Testis (tissue), 2 donors: ENCODE measurements at regions not wholly inside any gene's neighbourhood (a gene's known extent, or its start where the extent isn't known, plus 50 kb on each side); places are given as distances from the start of the nearest gene placed in this dataset.

Experiments
- DNase-seq: peaks from one replicate; pipeline ENCODE4 v3.0.0-alpha.2; 2019
- H3K27ac ChIP-seq, 2 donors: fragments of 200-600 bp; sonication (generic); one replicate each; pipeline ENCODE4 v1.5.1; 2019
- H3K27me3 ChIP-seq: fragments of 200-600 bp; sonication (generic); one replicate; pipeline ENCODE4 v1.5.1; 2019
- H3K36me3 ChIP-seq: fragments of 200-600 bp; sonication (generic); one replicate; pipeline ENCODE4 v1.5.1; 2017; ENCODE audit warnings: low read depth; ENCODE audit errors: missing control alignments
- H3K4me1 ChIP-seq: fragments of 200-600 bp; sonication (generic); one replicate; pipeline ENCODE4 v1.5.1; 2019
- H3K4me3 ChIP-seq, 2 donors: fragments of 200-600 bp; sonication (generic); one replicate each; pipeline ENCODE4 v1.5.1; 2017 to 2019
- H3K9me3 ChIP-seq: fragments of 200-600 bp; sonication (generic); one replicate; pipeline ENCODE4 v1.5.1; 2017
- CTCF ChIP-seq, 3 experiments: fragments of 450-650 bp in 2 of 3; fragments of 200-600 bp in 1 of 3; sonication (generic) in 1 of 3; IDR thresholded peaks; one replicate each; pipeline ENCODE4 v1.5.1; 2016 to 2019; ENCODE audit warnings: antibody characterized with exemption in 3 of 3, mild to moderate bottlenecking in 2 of 3, moderate library complexity in 1 of 3
- POLR2A ChIP-seq: fragments of 450-650 bp; IDR thresholded peaks from one replicate; pipeline ENCODE4 v1.6.1; 2017; ENCODE audit warnings: antibody characterized with exemption, mild to moderate bottlenecking, moderate library complexity
- WGBS, 2 donors: methylation state at CpG; one replicate each; pipeline ENCODE4 v1.1.5; 2018; 5-methylcytosine and 5-hydroxymethylcytosine counted together
- intact Hi-C: fragments of 100-400 bp; cut with DNase I; formaldehyde crosslinking; loops from one replicate; pipeline ENCODE4 v1.15.1; 2023; ENCODE audit warnings: low total_unique reads

- Histone ChIP-seq H3K9me3 (no peaks in the 10 kb centered on the region), H3K27me3 (no peaks in the 10 kb centered on the region), H3K27ac (no peak overlapping the region), H3K4me3 (no peak overlapping the region), H3K36me3 (no peaks in the 10 kb centered on the region), H3K4me1 (peaks cover 3% of the 10 kb centered on the region)
- DNase-seq: no peak
- intact Hi-C loops: no loop called here
- TF ChIP-seq POLR2A (no peak), CTCF (IDR thresholded peaks at IDR 0.05) (no peak)
- WGBS, 2 donors: 94 to 95% methylated on average over 8 to 17 of the region's 18 CpGs
Measured at GRCh38 chr12:45586486-45586885, 143.0 kb upstream of the ARID2 start.

- Histone ChIP-seq H3K36me3 (no peaks in the 10 kb centered on the region), H3K27me3 (no peaks in the 10 kb centered on the region), H3K9me3 (no peaks in the 10 kb centered on the region), H3K4me1 (peaks cover 3% of the 10 kb centered on the region), H3K27ac (no peak overlapping the region), H3K4me3 (no peak overlapping the region)
- DNase-seq: no peak
- TF ChIP-seq CTCF (IDR thresholded peaks at IDR 0.05): no peak
- no peak for TF ChIP-seq POLR2A
- intact Hi-C loops: no loop called here
- 72 to 98% methylated on average over 2 of the region's 2 CpGs for WGBS, 2 donors
Measured at GRCh38 chr12:45587012-45587411, 142.5 kb upstream of the ARID2 start.

GRCh38 chr12:45587877-45588533 is 141.5 kb upstream of the ARID2 start:
- TF ChIP-seq POLR2A (no peak), CTCF (IDR thresholded peaks at IDR 0.05) (no peak)
- Histone ChIP-seq H3K27me3 (no peaks in the 10 kb centered on the region), H3K36me3 (no peaks in the 10 kb centered on the region), H3K4me1 (peaks cover 3% of the 10 kb centered on the region), H3K9me3 (no peaks in the 10 kb centered on the region), H3K27ac (no peak overlapping the region), H3K4me3 (no peak overlapping the region)
- intact Hi-C loops: no loop called here
- WGBS, 2 donors: 94 to 97% methylated on average over 3 of the region's 3 CpGs
- no peak for DNase-seq

- H3K36me3 ChIP-seq: no peaks in the 10 kb centered on the region
- intact Hi-C loops: no loop called here
- no peak overlapping the region for H3K27ac ChIP-seq
Measured at GRCh38 chr12:45590646-45591045, 138.9 kb upstream of the ARID2 start.

More at GRCh38 chr12:45590646-45591045, 138.9 kb upstream of the ARID2 start:
- no peaks in the 10 kb centered on the region for H3K9me3 ChIP-seq
- H3K27me3 ChIP-seq: no peaks in the 10 kb centered on the region
- TF ChIP-seq POLR2A: no peak
- no peak for TF ChIP-seq CTCF (IDR thresholded peaks at IDR 0.05)
- WGBS, 2 donors: 59 to 74% methylated on average over 2 of the region's 2 CpGs
- H3K4me1 ChIP-seq: no peaks in the 10 kb centered on the region
- DNase-seq: no peak
- no peak overlapping the region for H3K4me3 ChIP-seq
